ENCODE measurements at regions not wholly inside any gene's neighbourhood (a gene's known extent, or its start where the extent isn't known, plus 50 kb on each side); places are given as distances from the start of the nearest gene placed in this dataset.

- no peak overlapping the region for H3K27ac Mint-ChIP-seq
Observed at GRCh38 chr14:96931751-96932150, 134.6 kb downstream of the VRK1 start.

GRCh38 chr14:96934638-96935330 is 137.6 kb downstream of the VRK1 start:
- Mint-ChIP-seq H3K36me3 (no peaks in the 10 kb centered on the region), H3K27ac (no peak overlapping the region), H3K4me1 (ENCODE audit: low read depth in 2 of 2) (no peaks in the 10 kb centered on the region), H3K4me3 (no peak overlapping the region), H3K9me3 (no peaks in the 10 kb centered on the region), H3K27me3 (no peaks in the 10 kb centered on the region)
- DNase-seq (ENCODE audit: low spot score) (no peak), ATAC-seq (no peak)

More at GRCh38 chr14:96931751-96932150, 134.6 kb downstream of the VRK1 start:
- H3K4me3 Mint-ChIP-seq: no peak overlapping the region
- H3K4me1 Mint-ChIP-seq (ENCODE audit: low read depth in 2 of 2): no peaks in the 10 kb centered on the region
- H3K27me3 Mint-ChIP-seq: no peaks in the 10 kb centered on the region
- ATAC-seq (no peak), DNase-seq (ENCODE audit: low spot score) (no peak)
- no peaks in the 10 kb centered on the region for H3K9me3 Mint-ChIP-seq
- no peaks in the 10 kb centered on the region for H3K36me3 Mint-ChIP-seq

- H3K27ac Mint-ChIP-seq: no peak overlapping the region
- H3K4me1 Mint-ChIP-seq (ENCODE audit: low read depth in 2 of 2): no peaks in the 10 kb centered on the region
- H3K9me3 Mint-ChIP-seq: no peaks in the 10 kb centered on the region
- H3K36me3 Mint-ChIP-seq: no peaks in the 10 kb centered on the region
- H3K4me3 Mint-ChIP-seq: no peak overlapping the region
- ATAC-seq: no peak
- no peak for DNase-seq (ENCODE audit: low spot score)
- H3K27me3 Mint-ChIP-seq: no peaks in the 10 kb centered on the region
Observed at GRCh38 chr14:96938946-96939345, 141.8 kb downstream of the VRK1 start.

- no peak for DNase-seq (ENCODE audit: low spot score)
- Mint-ChIP-seq H3K4me1 (ENCODE audit: low read depth in 2 of 2) (no peaks in the 10 kb centered on the region), H3K27me3 (no peaks in the 10 kb centered on the region), H3K27ac (no peak overlapping the region), H3K4me3 (no peak overlapping the region), H3K9me3 (no peaks in the 10 kb centered on the region), H3K36me3 (no peaks in the 10 kb centered on the region)
- no peak for ATAC-seq
Observed at GRCh38 chr14:96940009-96940408, 142.8 kb downstream of the VRK1 start.

- DNase-seq (ENCODE audit: low spot score) (no peak), ATAC-seq (no peak)
- no peaks in the 10 kb centered on the region for H3K27me3 Mint-ChIP-seq
- no peaks in the 10 kb centered on the region for H3K4me1 Mint-ChIP-seq (ENCODE audit: low read depth in 2 of 2)
- H3K4me3 Mint-ChIP-seq: no peak overlapping the region
- H3K9me3 Mint-ChIP-seq: no peaks in the 10 kb centered on the region
- no peak overlapping the region for H3K27ac Mint-ChIP-seq
- H3K36me3 Mint-ChIP-seq: no peaks in the 10 kb centered on the region
Observed at GRCh38 chr14:96944297-96944696, 147.1 kb downstream of the VRK1 start.

- H3K4me1 Mint-ChIP-seq (ENCODE audit: low read depth in 2 of 2): no peaks in the 10 kb centered on the region
- no peaks in the 10 kb centered on the region for H3K27me3 Mint-ChIP-seq
- no peak overlapping the region for H3K27ac Mint-ChIP-seq
- H3K9me3 Mint-ChIP-seq: no peaks in the 10 kb centered on the region
- no peak overlapping the region for H3K4me3 Mint-ChIP-seq
- no peak for ATAC-seq
- no peaks in the 10 kb centered on the region for H3K36me3 Mint-ChIP-seq
- no peak for DNase-seq (ENCODE audit: low spot score)
Observed at GRCh38 chr14:96945721-96946120, 148.5 kb downstream of the VRK1 start.

- Mint-ChIP-seq H3K27me3 (no peaks in the 10 kb centered on the region), H3K4me1 (ENCODE audit: low read depth in 2 of 2) (no peaks in the 10 kb centered on the region), H3K27ac (no peak overlapping the region)
Observed at GRCh38 chr14:96949594-96949993, 152.4 kb downstream of the VRK1 start.

GRCh38 chr14:96951511-96951910 is 154.3 kb downstream of the VRK1 start:
- H3K4me1 Mint-ChIP-seq (ENCODE audit: low read depth in 2 of 2): no peaks in the 10 kb centered on the region
- ATAC-seq: no peak
- H3K9me3 Mint-ChIP-seq: no peaks in the 10 kb centered on the region
- no peak overlapping the region for H3K27ac Mint-ChIP-seq
- no peaks in the 10 kb centered on the region for H3K36me3 Mint-ChIP-seq
- DNase-seq (ENCODE audit: low spot score): no peak
- no peak overlapping the region for H3K4me3 Mint-ChIP-seq
- no peaks in the 10 kb centered on the region for H3K27me3 Mint-ChIP-seq

More at GRCh38 chr14:96949594-96949993, 152.4 kb downstream of the VRK1 start:
- no peak for DNase-seq (ENCODE audit: low spot score)
- Mint-ChIP-seq H3K9me3 (no peaks in the 10 kb centered on the region), H3K4me3 (no peak overlapping the region), H3K36me3 (no peaks in the 10 kb centered on the region)
- ATAC-seq: no peak

GRCh38 chr14:96953087-96953874 is 156.1 kb downstream of the VRK1 start:
- no peaks in the 10 kb centered on the region for H3K36me3 Mint-ChIP-seq
- peaks cover 0 to 3% of the 10 kb centered on the region in 2 donors for H3K27me3 Mint-ChIP-seq
- H3K27ac Mint-ChIP-seq: no peak overlapping the region
- no peak overlapping the region for H3K4me3 Mint-ChIP-seq
- no peaks in the 10 kb centered on the region for H3K4me1 Mint-ChIP-seq (ENCODE audit: low read depth in 2 of 2)
- no peaks in the 10 kb centered on the region for H3K9me3 Mint-ChIP-seq
- ATAC-seq: no peak
- no peak for DNase-seq (ENCODE audit: low spot score)

- Mint-ChIP-seq H3K4me1 (ENCODE audit: low read depth in 2 of 2) (no peaks in the 10 kb centered on the region), H3K36me3 (no peaks in the 10 kb centered on the region), H3K27ac (no peak overlapping the region), H3K27me3 (peaks cover 0 to 3% of the 10 kb centered on the region in 2 donors), H3K4me3 (no peak overlapping the region), H3K9me3 (no peaks in the 10 kb centered on the region)
- ATAC-seq (no peak), DNase-seq (ENCODE audit: low spot score) (no peak)
Observed at GRCh38 chr14:96953875-96954185, 156.6 kb downstream of the VRK1 start.

- Mint-ChIP-seq H3K36me3 (peaks cover 7% of the 10 kb centered on the region), H3K27ac (no peak overlapping the region), H3K4me3 (no peak overlapping the region), H3K9me3 (peaks cover 6% of the 10 kb centered on the region), H3K27me3 (peaks cover 0 to 3% of the 10 kb centered on the region in 2 donors), H3K4me1 (ENCODE audit: low read depth in 2 of 2) (peaks cover 3 to 4% of the 10 kb centered on the region in 2 donors)
- no peak for ATAC-seq
- no peak for DNase-seq (ENCODE audit: low spot score)
Observed at GRCh38 chr14:96956464-96957239, 159.5 kb downstream of the VRK1 start.

- peaks cover 7% of the 10 kb centered on the region for H3K36me3 Mint-ChIP-seq
Observed at GRCh38 chr14:96958057-96958456, 160.9 kb downstream of the VRK1 start.

GRCh38 chr14:96959992-96960391 is 162.8 kb downstream of the VRK1 start:
- no peak for ATAC-seq
- peaks cover 6% of the 10 kb centered on the region for H3K9me3 Mint-ChIP-seq
- no peak overlapping the region for H3K4me3 Mint-ChIP-seq
- no peak for DNase-seq (ENCODE audit: low spot score)
- peaks cover 16 to 17% of the 10 kb centered on the region in 2 donors for H3K4me1 Mint-ChIP-seq (ENCODE audit: low read depth in 2 of 2)
- H3K36me3 Mint-ChIP-seq: peaks cover 11% of the 10 kb centered on the region
- H3K27me3 Mint-ChIP-seq: peaks cover 0 to 3% of the 10 kb centered on the region in 2 donors
- no peak overlapping the region for H3K27ac Mint-ChIP-seq

More at GRCh38 chr14:96958057-96958456, 160.9 kb downstream of the VRK1 start:
- DNase-seq (ENCODE audit: low spot score) (no peak), ATAC-seq (no peak)
- no peak overlapping the region for H3K27ac Mint-ChIP-seq
- H3K27me3 Mint-ChIP-seq: peaks cover 0 to 3% of the 10 kb centered on the region in 2 donors
- peaks cover 13 to 15% of the 10 kb centered on the region in 2 donors for H3K4me1 Mint-ChIP-seq (ENCODE audit: low read depth in 2 of 2)
- H3K4me3 Mint-ChIP-seq: no peak overlapping the region
- H3K9me3 Mint-ChIP-seq: peaks cover 6% of the 10 kb centered on the region

- Mint-ChIP-seq H3K4me3 (no peak overlapping the region), H3K27me3 (peaks cover 0 to 3% of the 10 kb centered on the region in 2 donors), H3K4me1 (ENCODE audit: low read depth in 2 of 2) (peaks cover 16 to 17% of the 10 kb centered on the region in 2 donors), H3K9me3 (peaks cover 6% of the 10 kb centered on the region), H3K27ac (peak overlapping the region in 1 of 2 donors; percentile 22), H3K36me3 (peaks cover 11% of the 10 kb centered on the region)
- no peak for DNase-seq (ENCODE audit: low spot score)
- ATAC-seq: no peak
Observed at GRCh38 chr14:96960598-96961116, 163.5 kb downstream of the VRK1 start.

Data from natural killer cell treated with Interleukin-12 subunit alpha and Interleukin-12 subunit beta and Interleukin-15 and Interleukin-18, amount 100 ng/mL, for 72 hours (primary cell).